ENCODE measurements at regions not wholly inside any gene's neighbourhood (a gene's known extent, or its start where the extent isn't known, plus 50 kb on each side); places are given as distances from the start of the nearest gene placed in this dataset.

DNA sequence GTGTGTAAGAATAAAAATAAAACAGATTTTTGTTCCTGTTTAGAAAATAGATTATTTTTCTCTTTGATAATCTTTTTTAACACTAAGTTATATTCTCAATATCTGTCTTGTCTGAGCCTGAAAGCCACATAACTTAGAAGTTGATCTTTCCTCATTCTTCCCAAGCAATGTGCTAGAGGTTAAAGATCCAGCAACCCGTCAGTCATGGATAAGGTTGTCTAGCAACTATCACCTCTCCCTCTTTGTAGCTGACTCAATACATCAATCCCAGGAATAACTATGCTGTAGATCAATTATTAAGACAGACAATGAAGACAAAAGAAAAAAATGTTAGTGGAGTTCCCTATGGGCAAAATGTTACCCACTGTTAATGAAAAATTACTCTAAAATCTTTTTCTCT lies 813.1 kb upstream of the CCDC179 start:
- TF ChIP-seq, protein P1, sequence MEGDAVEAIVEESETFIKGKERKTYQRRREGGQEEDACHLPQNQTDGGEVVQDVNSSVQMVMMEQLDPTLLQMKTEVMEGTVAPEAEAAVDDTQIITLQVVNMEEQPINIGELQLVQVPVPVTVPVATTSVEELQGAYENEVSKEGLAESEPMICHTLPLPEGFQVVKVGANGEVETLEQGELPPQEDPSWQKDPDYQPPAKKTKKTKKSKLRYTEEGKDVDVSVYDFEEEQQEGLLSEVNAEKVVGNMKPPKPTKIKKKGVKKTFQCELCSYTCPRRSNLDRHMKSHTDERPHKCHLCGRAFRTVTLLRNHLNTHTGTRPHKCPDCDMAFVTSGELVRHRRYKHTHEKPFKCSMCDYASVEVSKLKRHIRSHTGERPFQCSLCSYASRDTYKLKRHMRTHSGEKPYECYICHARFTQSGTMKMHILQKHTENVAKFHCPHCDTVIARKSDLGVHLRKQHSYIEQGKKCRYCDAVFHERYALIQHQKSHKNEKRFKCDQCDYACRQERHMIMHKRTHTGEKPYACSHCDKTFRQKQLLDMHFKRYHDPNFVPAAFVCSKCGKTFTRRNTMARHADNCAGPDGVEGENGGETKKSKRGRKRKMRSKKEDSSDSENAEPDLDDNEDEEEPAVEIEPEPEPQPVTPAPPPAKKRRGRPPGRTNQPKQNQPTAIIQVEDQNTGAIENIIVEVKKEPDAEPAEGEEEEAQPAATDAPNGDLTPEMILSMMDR (IDR thresholded peaks at IDR 0.05), result no peak
- TF ChIP-seq POLR2A (IDR thresholded peaks at IDR 0.05), result no peak
